ENCODE measurements at regions not wholly inside any gene's neighbourhood (a gene's known extent, or its start where the extent isn't known, plus 50 kb on each side); places are given as distances from the start of the nearest gene placed in this dataset.

GRCh38 chr17:12547831-12548230, 117.9 kb upstream of the MYOCD start:
- no peak overlapping the region for H3K4ac ChIP-seq (ENCODE audit: low read depth, low read length)
- DNase-seq = no peak
- H3K14ac ChIP-seq (ENCODE audit: low read length) = no peak overlapping the region
- no peak overlapping the region for H3K18ac ChIP-seq (ENCODE audit: low read length)
- no peak overlapping the region for H4K91ac ChIP-seq (ENCODE audit: low read depth, low read length)
- H3K4me1 ChIP-seq (ENCODE audit: control insufficient read depth in 1 of 2, insufficient read depth in 2 of 2, low read length in 2 of 2) = peaks cover 0 to 4% of the 10 kb centered on the region in 2 experiments
- H4K12ac ChIP-seq (ENCODE audit: low read depth, low read length) = no peak overlapping the region
- H3K36me3 ChIP-seq (ENCODE audit: control insufficient read depth in 1 of 2, insufficient read depth in 2 of 2, low read length in 2 of 2) = no peaks in the 10 kb centered on the region
- H3K27ac ChIP-seq (ENCODE audit: low read depth, low read length) = no peak overlapping the region
- H3K23ac ChIP-seq (ENCODE audit: low read length) = no peak overlapping the region
- H2AK5ac ChIP-seq (ENCODE audit: low read length) = no peak overlapping the region
- no peak overlapping the region for H4K8ac ChIP-seq (ENCODE audit: low read depth, low read length)
- no peak overlapping the region for H3K9ac ChIP-seq (ENCODE audit: low read length)
- no peaks in the 10 kb centered on the region for H3K9me3 ChIP-seq (ENCODE audit: insufficient read depth, low read depth, low read length)
- no peak overlapping the region for H2BK120ac ChIP-seq (ENCODE audit: insufficient read depth, low read length, poor library complexity)
- H2BK12ac ChIP-seq (ENCODE audit: low read length) = no peak overlapping the region
- H3K79me2 ChIP-seq (ENCODE audit: control insufficient read depth, insufficient read depth, low read length, poor library complexity) = no peaks in the 10 kb centered on the region
- H3K27me3 ChIP-seq (ENCODE audit: insufficient read depth, low read length) = no peaks in the 10 kb centered on the region
- no peak overlapping the region for H3K4me2 ChIP-seq (ENCODE audit: low read length)
- WGBS (ENCODE audit: extremely low coverage, insufficient coverage, insufficient read length) = no CpG with 5 or more reads among the region's 5 CpGs
- H3K79me1 ChIP-seq (ENCODE audit: low read length) = peaks cover 3% of the 10 kb centered on the region
- H3K4me3 ChIP-seq (ENCODE audit: low read depth, low read length) = no peak overlapping the region
- H2AFZ ChIP-seq (ENCODE audit: insufficient read depth, low read length, poor library complexity) = no peak overlapping the region
- H2BK5ac ChIP-seq (ENCODE audit: low read depth, low read length, poor library complexity) = no peak overlapping the region

- Histone ChIP-seq H3K79me1 (ENCODE audit: low read length) (peaks cover 3% of the 10 kb centered on the region), H2BK120ac (ENCODE audit: insufficient read depth, low read length, poor library complexity) (no peak overlapping the region), H3K4me1 (ENCODE audit: control insufficient read depth in 1 of 2, insufficient read depth in 2 of 2, low read length in 2 of 2) (peaks cover 0 to 4% of the 10 kb centered on the region in 2 experiments), H3K18ac (ENCODE audit: low read length) (no peak overlapping the region), H3K14ac (ENCODE audit: low read length) (no peak overlapping the region), H2AFZ (ENCODE audit: insufficient read depth, low read length, poor library complexity) (no peak overlapping the region), H3K9me3 (ENCODE audit: insufficient read depth, low read depth, low read length) (no peaks in the 10 kb centered on the region), H3K4me2 (ENCODE audit: low read length) (no peak overlapping the region), H3K79me2 (ENCODE audit: control insufficient read depth, insufficient read depth, low read length, poor library complexity) (no peaks in the 10 kb centered on the region), H4K12ac (ENCODE audit: low read depth, low read length) (no peak overlapping the region), H3K36me3 (ENCODE audit: control insufficient read depth in 1 of 2, insufficient read depth in 2 of 2, low read length in 2 of 2) (no peaks in the 10 kb centered on the region), H3K27ac (ENCODE audit: low read depth, low read length) (no peak overlapping the region), H3K9ac (ENCODE audit: low read length) (no peak overlapping the region), H3K27me3 (ENCODE audit: insufficient read depth, low read length) (no peaks in the 10 kb centered on the region), H2BK5ac (ENCODE audit: low read depth, low read length, poor library complexity) (no peak overlapping the region), H3K4ac (ENCODE audit: low read depth, low read length) (no peak overlapping the region), H4K91ac (ENCODE audit: low read depth, low read length) (no peak overlapping the region), H2AK5ac (ENCODE audit: low read length) (no peak overlapping the region), H2BK12ac (ENCODE audit: low read length) (no peak overlapping the region), H3K23ac (ENCODE audit: low read length) (no peak overlapping the region), H3K4me3 (ENCODE audit: low read depth, low read length) (no peak overlapping the region), H4K8ac (ENCODE audit: low read depth, low read length) (no peak overlapping the region)
- DNase-seq = no peak
- WGBS (ENCODE audit: extremely low coverage, insufficient coverage, insufficient read length) = no CpG with 5 or more reads among the region's 4 CpGs
Observed at GRCh38 chr17:12548558-12548957, 117.1 kb upstream of the MYOCD start.

- H3K79me2 ChIP-seq (ENCODE audit: control insufficient read depth, insufficient read depth, low read length, poor library complexity) = no peaks in the 10 kb centered on the region
- no peak overlapping the region for H2BK120ac ChIP-seq (ENCODE audit: insufficient read depth, low read length, poor library complexity)
- no CpG with 5 or more reads among the region's 14 CpGs for WGBS (ENCODE audit: extremely low coverage, insufficient coverage, insufficient read length)
- H2AK5ac ChIP-seq (ENCODE audit: low read length) = no peak overlapping the region
- no peak overlapping the region for H3K14ac ChIP-seq (ENCODE audit: low read length)
- H3K4me1 ChIP-seq (ENCODE audit: control insufficient read depth in 1 of 2, insufficient read depth in 2 of 2, low read length in 2 of 2) = peaks cover 0 to 4% of the 10 kb centered on the region in 2 experiments
- no peak overlapping the region for H2BK5ac ChIP-seq (ENCODE audit: low read depth, low read length, poor library complexity)
- no peak overlapping the region for H3K4me2 ChIP-seq (ENCODE audit: low read length)
- no peaks in the 10 kb centered on the region for H3K27me3 ChIP-seq (ENCODE audit: insufficient read depth, low read length)
- H3K79me1 ChIP-seq (ENCODE audit: low read length) = peaks cover 3% of the 10 kb centered on the region
- no peak overlapping the region for H3K18ac ChIP-seq (ENCODE audit: low read length)
- H4K91ac ChIP-seq (ENCODE audit: low read depth, low read length) = no peak overlapping the region
- H3K27ac ChIP-seq (ENCODE audit: low read depth, low read length) = no peak overlapping the region
- no peaks in the 10 kb centered on the region for H3K36me3 ChIP-seq (ENCODE audit: control insufficient read depth in 1 of 2, insufficient read depth in 2 of 2, low read length in 2 of 2)
- H3K23ac ChIP-seq (ENCODE audit: low read length) = no peak overlapping the region
- H2AFZ ChIP-seq (ENCODE audit: insufficient read depth, low read length, poor library complexity) = no peak overlapping the region
- no peak overlapping the region for H3K4me3 ChIP-seq (ENCODE audit: low read depth, low read length)
- H2BK12ac ChIP-seq (ENCODE audit: low read length) = no peak overlapping the region
- H3K4ac ChIP-seq (ENCODE audit: low read depth, low read length) = no peak overlapping the region
- DNase-seq = peak; percentile 8 to 34
- no peak overlapping the region for H3K9ac ChIP-seq (ENCODE audit: low read length)
- no peak overlapping the region for H4K8ac ChIP-seq (ENCODE audit: low read depth, low read length)
- H4K12ac ChIP-seq (ENCODE audit: low read depth, low read length) = no peak overlapping the region
- H3K9me3 ChIP-seq (ENCODE audit: insufficient read depth, low read depth, low read length) = no peaks in the 10 kb centered on the region
Observed at GRCh38 chr17:12549499-12550041, 116.1 kb upstream of the MYOCD start.

GRCh38 chr17:12553625-12554024, 112.1 kb upstream of the MYOCD start:
- Histone ChIP-seq H3K14ac (ENCODE audit: low read length) (no peak overlapping the region), H3K23ac (ENCODE audit: low read length) (no peak overlapping the region), H3K79me2 (ENCODE audit: control insufficient read depth, insufficient read depth, low read length, poor library complexity) (no peaks in the 10 kb centered on the region), H3K4me3 (ENCODE audit: low read depth, low read length) (no peak overlapping the region), H2AK5ac (ENCODE audit: low read length) (no peak overlapping the region), H4K91ac (ENCODE audit: low read depth, low read length) (no peak overlapping the region), H3K27ac (ENCODE audit: low read depth, low read length) (no peak overlapping the region), H2BK5ac (ENCODE audit: low read depth, low read length, poor library complexity) (no peak overlapping the region), H2BK12ac (ENCODE audit: low read length) (no peak overlapping the region), H2BK120ac (ENCODE audit: insufficient read depth, low read length, poor library complexity) (no peak overlapping the region), H4K12ac (ENCODE audit: low read depth, low read length) (no peak overlapping the region), H3K79me1 (ENCODE audit: low read length) (peaks cover 3% of the 10 kb centered on the region), H2AFZ (ENCODE audit: insufficient read depth, low read length, poor library complexity) (no peak overlapping the region), H3K27me3 (ENCODE audit: insufficient read depth, low read length) (no peaks in the 10 kb centered on the region), H3K4ac (ENCODE audit: low read depth, low read length) (no peak overlapping the region), H3K4me2 (ENCODE audit: low read length) (no peak overlapping the region), H3K4me1 (ENCODE audit: control insufficient read depth in 1 of 2, insufficient read depth in 2 of 2, low read length in 2 of 2) (peaks cover 0 to 3% of the 10 kb centered on the region in 2 experiments), H3K18ac (ENCODE audit: low read length) (no peak overlapping the region), H3K9me3 (ENCODE audit: insufficient read depth, low read depth, low read length) (no peaks in the 10 kb centered on the region), H4K8ac (ENCODE audit: low read depth, low read length) (no peak overlapping the region), H3K36me3 (ENCODE audit: control insufficient read depth in 1 of 2, insufficient read depth in 2 of 2, low read length in 2 of 2) (no peaks in the 10 kb centered on the region), H3K9ac (ENCODE audit: low read length) (no peak overlapping the region)
- WGBS (ENCODE audit: extremely low coverage, insufficient coverage, insufficient read length) = no CpG with 5 or more reads among the region's 3 CpGs
- no peak for DNase-seq
